Transverse colon (tissue), 4 donors: ENCODE measurements at regions not wholly inside any gene's neighbourhood (a gene's known extent, or its start where the extent isn't known, plus 50 kb on each side); places are given as distances from the start of the nearest gene placed in this dataset.

Source experiments
- DNase-seq: peaks from one replicate; pipeline ENCODE4 v3.0.0-alpha.2; 2019
- H3K27ac ChIP-seq, 4 donors: fragments of 200-600 bp; sonication (generic); 2 replicates each; pipeline ENCODE4 v1.5.1; 2016 to 2018; ENCODE audit warnings: inconsistent platforms in 4 of 4
- H3K27me3 ChIP-seq: fragments of 200-600 bp; sonication (generic); 2 replicates; pipeline ENCODE4 v1.5.1; 2017; ENCODE audit warnings: inconsistent platforms
- H3K36me3 ChIP-seq, 4 donors: fragments of 200-600 bp; sonication (generic); 2 replicates each; pipeline ENCODE4 v1.5.1; 2017 to 2019; ENCODE audit warnings: inconsistent platforms in 4 of 4
- H3K4me1 ChIP-seq, 4 donors: fragments of 200-600 bp; sonication (generic); 2 replicates each; pipeline ENCODE4 v1.5.1; 2017 to 2020; ENCODE audit warnings: inconsistent platforms in 4 of 4
- H3K4me3 ChIP-seq, 4 donors: fragments of 200-600 bp; sonication (generic); 1 replicate in 1 of 4; 2 replicates in 3 of 4; pipeline versions ENCODE4 v1.5.1 to v1.6.1; 2017 to 2019; ENCODE audit warnings: inconsistent platforms in 4 of 4
- H3K9me3 ChIP-seq, 2 donors: fragments of 200-600 bp; sonication (generic); 2 replicates each; pipeline ENCODE4 v1.5.1; 2017 to 2019; ENCODE audit warnings: inconsistent platforms in 2 of 2
- EP300 ChIP-seq: sonication (generic); formaldehyde crosslinking; IDR thresholded peaks from one replicate; pipeline ENCODE4 v1.6.1; 2017; ENCODE audit warnings: antibody characterized with exemption, low read depth
- POLR2A ChIP-seq: fragments of 450-650 bp; IDR thresholded peaks from one replicate; pipeline ENCODE4 v1.6.1; 2016; ENCODE audit warnings: antibody characterized with exemption, mild to moderate bottlenecking, moderate library complexity
- POLR2AphosphoS5 ChIP-seq, 3 donors: sonication (generic); formaldehyde crosslinking; IDR thresholded peaks; one replicate each; pipeline ENCODE4 v1.6.1; 2016; ENCODE audit warnings: antibody characterized with exemption in 3 of 3
- WGBS, 2 donors: methylation state at CpG; one replicate each; pipeline ENCODE4 v1.1.5; 2018; ENCODE audit warnings: low coverage in 1 of 2; 5-methylcytosine and 5-hydroxymethylcytosine counted together
- in situ Hi-C, 4 donors: fragments of 200-750 bp; cut with MboI; loops; one replicate each; pipeline versions ENCODE4 v1.15.0 to v1.15.1; 2017; ENCODE audit warnings: low sequenced_read_pairs in 3 of 4, low pct_ligation_motif_present in 1 of 4, low pct_unique_long_range_greater_than_20kb in 1 of 4
- intact Hi-C: fragments of 100-400 bp; cut with DNase I; formaldehyde crosslinking; loops from one replicate; pipeline ENCODE4 v1.15.1; 2023; ENCODE audit warnings: low total_unique reads
- TF ChIP-seq, protein P1 (sequence below), 5 experiments: fragments of 200-600 bp in 3 of 5; fragments of 450-650 bp in 2 of 5; sonication (generic) in 3 of 5; IDR thresholded peaks; 1 replicate in 2 of 5; 2 replicates in 3 of 5; pipeline ENCODE4 v1.5.1; 2016 to 2017; ENCODE audit warnings: antibody characterized with exemption in 5 of 5, inconsistent platforms in 3 of 5, mild to moderate bottlenecking in 2 of 5, moderate library complexity in 1 of 5

GRCh38 chr1:53409233-53409632 lies 50.0 kb upstream of the DMRTB1 start:
- TF ChIP-seq EP300 = no peak
- TF ChIP-seq, protein P1, sequence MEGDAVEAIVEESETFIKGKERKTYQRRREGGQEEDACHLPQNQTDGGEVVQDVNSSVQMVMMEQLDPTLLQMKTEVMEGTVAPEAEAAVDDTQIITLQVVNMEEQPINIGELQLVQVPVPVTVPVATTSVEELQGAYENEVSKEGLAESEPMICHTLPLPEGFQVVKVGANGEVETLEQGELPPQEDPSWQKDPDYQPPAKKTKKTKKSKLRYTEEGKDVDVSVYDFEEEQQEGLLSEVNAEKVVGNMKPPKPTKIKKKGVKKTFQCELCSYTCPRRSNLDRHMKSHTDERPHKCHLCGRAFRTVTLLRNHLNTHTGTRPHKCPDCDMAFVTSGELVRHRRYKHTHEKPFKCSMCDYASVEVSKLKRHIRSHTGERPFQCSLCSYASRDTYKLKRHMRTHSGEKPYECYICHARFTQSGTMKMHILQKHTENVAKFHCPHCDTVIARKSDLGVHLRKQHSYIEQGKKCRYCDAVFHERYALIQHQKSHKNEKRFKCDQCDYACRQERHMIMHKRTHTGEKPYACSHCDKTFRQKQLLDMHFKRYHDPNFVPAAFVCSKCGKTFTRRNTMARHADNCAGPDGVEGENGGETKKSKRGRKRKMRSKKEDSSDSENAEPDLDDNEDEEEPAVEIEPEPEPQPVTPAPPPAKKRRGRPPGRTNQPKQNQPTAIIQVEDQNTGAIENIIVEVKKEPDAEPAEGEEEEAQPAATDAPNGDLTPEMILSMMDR (IDR thresholded peaks at IDR 0.05) = no peak
- TF ChIP-seq POLR2AphosphoS5 (IDR thresholded peaks at IDR 0.05) = no peak
- TF ChIP-seq POLR2A = no peak
- H3K36me3 ChIP-seq = no peaks in the 10 kb centered on the region
- DNase-seq = no peak
- in situ Hi-C loops = no loop called here
- H3K4me3 ChIP-seq = no peak overlapping the region
- H3K4me1 ChIP-seq = no peaks in the 10 kb centered on the region
- intact Hi-C loops = no loop called here
- WGBS, 2 donors = 72 to 78% methylated on average over 2 to 7 of the region's 7 CpGs
- H3K27ac ChIP-seq = no peak overlapping the region
- no peaks in the 10 kb centered on the region for H3K9me3 ChIP-seq
- peaks cover 6% of the 10 kb centered on the region for H3K27me3 ChIP-seq
